ENCODE measurements at regions not wholly inside any gene's neighbourhood (a gene's known extent, or its start where the extent isn't known, plus 50 kb on each side); places are given as distances from the start of the nearest gene placed in this dataset.

DNA sequence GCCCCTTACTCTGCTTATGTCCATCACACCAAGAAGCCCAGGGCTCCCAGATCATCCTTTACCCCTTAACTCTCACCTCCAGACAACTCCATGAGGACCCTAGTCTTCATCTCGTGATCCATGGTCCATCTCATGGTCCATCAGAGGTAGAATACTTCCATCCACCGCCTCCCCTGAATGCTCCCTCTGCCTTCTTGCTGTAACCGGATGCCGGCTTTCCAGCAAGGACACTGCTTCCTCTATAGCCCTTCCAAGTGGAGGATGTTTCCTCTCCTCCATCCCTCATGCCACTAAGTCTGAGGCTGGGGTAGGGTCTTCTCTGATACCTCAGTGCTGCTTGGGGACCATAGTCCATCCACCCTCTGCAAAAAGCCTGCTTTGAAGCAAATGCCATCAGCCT is 118.6 kb upstream of the SIX2 start:
- DNase-seq (ENCODE audit: low read depth in 1 of 2, low spot score in 1 of 2), result no peak
- H3K27me3 ChIP-seq (ENCODE audit: insufficient read depth, poor library complexity, severe bottlenecking), result no peaks in the 10 kb centered on the region
- TF ChIP-seq, protein P1, sequence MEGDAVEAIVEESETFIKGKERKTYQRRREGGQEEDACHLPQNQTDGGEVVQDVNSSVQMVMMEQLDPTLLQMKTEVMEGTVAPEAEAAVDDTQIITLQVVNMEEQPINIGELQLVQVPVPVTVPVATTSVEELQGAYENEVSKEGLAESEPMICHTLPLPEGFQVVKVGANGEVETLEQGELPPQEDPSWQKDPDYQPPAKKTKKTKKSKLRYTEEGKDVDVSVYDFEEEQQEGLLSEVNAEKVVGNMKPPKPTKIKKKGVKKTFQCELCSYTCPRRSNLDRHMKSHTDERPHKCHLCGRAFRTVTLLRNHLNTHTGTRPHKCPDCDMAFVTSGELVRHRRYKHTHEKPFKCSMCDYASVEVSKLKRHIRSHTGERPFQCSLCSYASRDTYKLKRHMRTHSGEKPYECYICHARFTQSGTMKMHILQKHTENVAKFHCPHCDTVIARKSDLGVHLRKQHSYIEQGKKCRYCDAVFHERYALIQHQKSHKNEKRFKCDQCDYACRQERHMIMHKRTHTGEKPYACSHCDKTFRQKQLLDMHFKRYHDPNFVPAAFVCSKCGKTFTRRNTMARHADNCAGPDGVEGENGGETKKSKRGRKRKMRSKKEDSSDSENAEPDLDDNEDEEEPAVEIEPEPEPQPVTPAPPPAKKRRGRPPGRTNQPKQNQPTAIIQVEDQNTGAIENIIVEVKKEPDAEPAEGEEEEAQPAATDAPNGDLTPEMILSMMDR (IDR thresholded peaks at IDR 0.05; ENCODE audit: insufficient read depth, low read length), result no peak
- TF ChIP-seq GABPA (IDR thresholded peaks at IDR 0.05; ENCODE audit: low read depth) (no peak), POLR2AphosphoS5 (IDR thresholded peaks at IDR 0.05; ENCODE audit: low read depth) (no peak), REST (IDR thresholded peaks at IDR 0.05; ENCODE audit: insufficient replicate concordance, low read depth) (no peak), SPI1 (IDR thresholded peaks at IDR 0.05; ENCODE audit: borderline replicate concordance, low read depth) (no peak)
- H3K27ac ChIP-seq (replicated peaks), result no peak overlapping the region
- no peak overlapping the region for H3K4me3 ChIP-seq (replicated peaks; ENCODE audit: insufficient read depth, low read length)

GRCh38 chr2:45127321-45127720 is 118.1 kb upstream of the SIX2 start:
- DNase-seq (ENCODE audit: low read depth in 1 of 2, low spot score in 1 of 2), result no peak
- TF ChIP-seq POLR2AphosphoS5 (IDR thresholded peaks at IDR 0.05; ENCODE audit: low read depth), result no peak
- TF ChIP-seq REST (IDR thresholded peaks at IDR 0.05; ENCODE audit: insufficient replicate concordance, low read depth), result no peak
- TF ChIP-seq, protein P1 (IDR thresholded peaks at IDR 0.05; ENCODE audit: insufficient read depth, low read length), result no peak
- TF ChIP-seq GABPA (IDR thresholded peaks at IDR 0.05; ENCODE audit: low read depth), result no peak
- no peak for TF ChIP-seq SPI1 (IDR thresholded peaks at IDR 0.05; ENCODE audit: borderline replicate concordance, low read depth)
- Histone ChIP-seq H3K4me3 (replicated peaks; ENCODE audit: insufficient read depth, low read length) (no peak overlapping the region), H3K27me3 (ENCODE audit: insufficient read depth, poor library complexity, severe bottlenecking) (no peaks in the 10 kb centered on the region), H3K27ac (replicated peaks) (no peak overlapping the region)

- Histone ChIP-seq H3K27me3 (ENCODE audit: insufficient read depth, poor library complexity, severe bottlenecking) (no peaks in the 10 kb centered on the region), H3K4me3 (replicated peaks; ENCODE audit: insufficient read depth, low read length) (no peak overlapping the region), H3K27ac (replicated peaks) (no peak overlapping the region)
- TF ChIP-seq SPI1 (IDR thresholded peaks at IDR 0.05; ENCODE audit: borderline replicate concordance, low read depth), result no peak
- no peak for DNase-seq (ENCODE audit: low read depth in 1 of 2, low spot score in 1 of 2)
Observed at GRCh38 chr2:45125232-45125631, 116.0 kb upstream of the SIX2 start.

DNA sequence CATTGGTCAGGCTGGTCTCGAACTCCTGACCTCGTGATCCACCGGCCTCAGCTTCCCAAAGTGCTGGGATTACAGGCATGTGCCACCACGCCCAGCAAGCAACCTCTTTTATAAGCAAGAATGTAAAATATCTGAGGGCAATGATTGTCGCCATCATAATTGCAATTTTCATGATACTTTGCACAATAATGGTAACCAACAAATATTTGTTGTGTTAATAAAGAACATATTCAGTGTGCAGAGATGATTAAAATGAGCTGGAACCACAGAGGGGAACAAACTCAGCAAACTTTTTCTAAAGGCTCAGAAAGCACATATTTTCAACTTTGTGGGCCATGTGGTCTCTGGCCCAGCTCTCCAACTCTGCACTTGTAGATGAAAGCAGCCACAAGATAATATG is 115.2 kb upstream of the SIX2 start:
- Histone ChIP-seq H3K27ac (replicated peaks) (no peak overlapping the region), H3K27me3 (ENCODE audit: insufficient read depth, poor library complexity, severe bottlenecking) (no peaks in the 10 kb centered on the region), H3K4me3 (replicated peaks; ENCODE audit: insufficient read depth, low read length) (no peak overlapping the region)
- no peak for TF ChIP-seq REST (IDR thresholded peaks at IDR 0.05; ENCODE audit: insufficient replicate concordance, low read depth)
- TF ChIP-seq SPI1 (IDR thresholded peaks at IDR 0.05; ENCODE audit: borderline replicate concordance, low read depth), result no peak
- TF ChIP-seq, protein P1 (IDR thresholded peaks at IDR 0.05; ENCODE audit: insufficient read depth, low read length), result no peak
- no peak for TF ChIP-seq POLR2AphosphoS5 (IDR thresholded peaks at IDR 0.05; ENCODE audit: low read depth)
- no peak for TF ChIP-seq GABPA (IDR thresholded peaks at IDR 0.05; ENCODE audit: low read depth)
- no peak for DNase-seq (ENCODE audit: low read depth in 1 of 2, low spot score in 1 of 2)
